ENCODE measurements at regions not wholly inside any gene's neighbourhood (a gene's known extent, or its start where the extent isn't known, plus 50 kb on each side); places are given as distances from the start of the nearest gene placed in this dataset.

DNA sequence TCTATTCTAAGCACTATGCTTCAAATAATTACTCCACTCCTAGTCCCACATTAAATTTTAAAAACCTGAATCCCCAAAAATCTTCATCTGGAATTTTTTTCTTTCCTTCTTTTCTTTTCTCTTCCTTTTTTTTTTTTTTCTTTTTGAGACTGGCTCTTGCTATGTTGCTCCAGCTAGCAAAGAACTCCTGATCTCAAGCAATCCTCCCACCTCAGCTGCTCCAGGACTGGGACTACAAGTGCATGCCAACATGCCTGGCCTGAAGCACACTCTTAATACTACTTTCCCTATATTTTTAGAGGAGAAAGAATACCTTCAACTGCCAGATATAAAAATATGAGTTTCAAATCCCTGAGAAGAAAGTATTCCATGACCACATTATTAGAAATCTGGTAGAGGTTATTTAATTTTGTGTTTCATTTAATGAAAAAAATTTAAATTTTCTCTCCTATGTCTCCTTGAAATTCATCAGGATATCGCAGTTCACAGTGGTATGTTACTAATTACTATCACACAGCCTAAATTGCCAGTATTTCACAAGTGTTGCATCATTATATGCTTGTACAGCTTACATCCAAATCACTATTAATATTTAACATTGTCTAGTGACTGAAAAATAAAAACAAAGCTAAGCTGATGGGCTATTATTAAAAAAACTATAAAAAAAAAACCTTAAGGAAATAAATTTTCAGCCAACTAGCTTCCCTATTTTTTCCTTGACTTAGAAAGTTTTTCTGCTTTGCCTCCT lies 227.8 kb downstream of the NAF1 start:
- POLR2A ChIA-PET (ENCODE audit: unreplicated experiment): no interaction called here
- no peaks in the 10 kb centered on the region for H3K27me3 ChIP-seq (ENCODE audit: low read length)
- no TSS peak for BruUV-seq (replicated peaks)

GRCh38 chr4:162935214-162935613 lies 231.5 kb downstream of the NAF1 start:
- CTCF ChIA-PET: no interaction called here
- no TSS peak for BruUV-seq (replicated peaks)

More for the DNA sequence above, 227.8 kb downstream of the NAF1 start:
- no peak overlapping the region for H3K9ac ChIP-seq (ENCODE audit: low read length)
- no peak overlapping the region for H3K27ac ChIP-seq (ENCODE audit: low read length)
- H4K20me1 ChIP-seq (ENCODE audit: low read length): no peaks in the 10 kb centered on the region
- H3K9me2 ChIP-seq (replicated peaks; ENCODE audit: low read length): no peaks in the 10 kb centered on the region
- no peak for ATAC-seq
- H3K4me1 ChIP-seq (ENCODE audit: insufficient read depth, low read length): no peaks in the 10 kb centered on the region
- no peaks in the 10 kb centered on the region for H3K79me2 ChIP-seq (ENCODE audit: low read length)
- H3K36me3 ChIP-seq (ENCODE audit: low read depth, low read length): no peaks in the 10 kb centered on the region
- H3K9me3 ChIP-seq (ENCODE audit: low read length): no peaks in the 10 kb centered on the region
- no peak overlapping the region for H2AFZ ChIP-seq (ENCODE audit: low read length)
- no peaks in the 10 kb centered on the region for H3F3A ChIP-seq (ENCODE audit: low read length, unreplicated experiment)
- intact Hi-C loops (cut with micrococcal nuclease): loop anchor here (10.0 kb wide), 1 partner anchor 164 kb away; no protein-coding TSS in a partner anchor
- H3K4me2 ChIP-seq (ENCODE audit: low read length): no peak overlapping the region
- CTCF ChIA-PET: no interaction called here
- H3K4me3 ChIP-seq (ENCODE audit: low read length): no peak overlapping the region
- no peak for DNase-seq
- no peak for TF ChIP-seq EZH2phosphoT487 (IDR thresholded peaks at IDR 0.05; ENCODE audit: borderline replicate concordance, low read length)
- no peak for TF ChIP-seq EZH2 (IDR thresholded peaks at IDR 0.05; ENCODE audit: low read length, unreplicated experiment)
- TF ChIP-seq, protein P1, sequence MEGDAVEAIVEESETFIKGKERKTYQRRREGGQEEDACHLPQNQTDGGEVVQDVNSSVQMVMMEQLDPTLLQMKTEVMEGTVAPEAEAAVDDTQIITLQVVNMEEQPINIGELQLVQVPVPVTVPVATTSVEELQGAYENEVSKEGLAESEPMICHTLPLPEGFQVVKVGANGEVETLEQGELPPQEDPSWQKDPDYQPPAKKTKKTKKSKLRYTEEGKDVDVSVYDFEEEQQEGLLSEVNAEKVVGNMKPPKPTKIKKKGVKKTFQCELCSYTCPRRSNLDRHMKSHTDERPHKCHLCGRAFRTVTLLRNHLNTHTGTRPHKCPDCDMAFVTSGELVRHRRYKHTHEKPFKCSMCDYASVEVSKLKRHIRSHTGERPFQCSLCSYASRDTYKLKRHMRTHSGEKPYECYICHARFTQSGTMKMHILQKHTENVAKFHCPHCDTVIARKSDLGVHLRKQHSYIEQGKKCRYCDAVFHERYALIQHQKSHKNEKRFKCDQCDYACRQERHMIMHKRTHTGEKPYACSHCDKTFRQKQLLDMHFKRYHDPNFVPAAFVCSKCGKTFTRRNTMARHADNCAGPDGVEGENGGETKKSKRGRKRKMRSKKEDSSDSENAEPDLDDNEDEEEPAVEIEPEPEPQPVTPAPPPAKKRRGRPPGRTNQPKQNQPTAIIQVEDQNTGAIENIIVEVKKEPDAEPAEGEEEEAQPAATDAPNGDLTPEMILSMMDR (conservative IDR thresholded peaks at IDR 0.05; ENCODE audit: low read depth, low read length): no peak

More at GRCh38 chr4:162935214-162935613, 231.5 kb downstream of the NAF1 start:
- Histone ChIP-seq H3K27me3 (ENCODE audit: low read length) (no peaks in the 10 kb centered on the region), H3K4me1 (ENCODE audit: insufficient read depth, low read length) (no peaks in the 10 kb centered on the region), H3K4me2 (ENCODE audit: low read length) (no peak overlapping the region), H3K36me3 (ENCODE audit: low read depth, low read length) (no peaks in the 10 kb centered on the region), H2AFZ (ENCODE audit: low read length) (no peak overlapping the region), H3F3A (ENCODE audit: low read length, unreplicated experiment) (no peaks in the 10 kb centered on the region), H3K9ac (ENCODE audit: low read length) (no peak overlapping the region), H3K79me2 (ENCODE audit: low read length) (no peaks in the 10 kb centered on the region), H4K20me1 (ENCODE audit: low read length) (no peaks in the 10 kb centered on the region), H3K4me3 (ENCODE audit: low read length) (no peak overlapping the region), H3K9me2 (replicated peaks; ENCODE audit: low read length) (no peaks in the 10 kb centered on the region), H3K9me3 (ENCODE audit: low read length) (no peaks in the 10 kb centered on the region), H3K27ac (ENCODE audit: low read length) (no peak overlapping the region)
- TF ChIP-seq EZH2 (IDR thresholded peaks at IDR 0.05; ENCODE audit: low read length, unreplicated experiment) (no peak), EZH2phosphoT487 (IDR thresholded peaks at IDR 0.05; ENCODE audit: borderline replicate concordance, low read length) (no peak)
- TF ChIP-seq, protein P1 (conservative IDR thresholded peaks at IDR 0.05; ENCODE audit: low read depth, low read length): no peak
- POLR2A ChIA-PET (ENCODE audit: unreplicated experiment): no interaction called here
- ATAC-seq: no peak
- intact Hi-C loops (cut with micrococcal nuclease): loop anchor here (10.0 kb wide), 1 partner anchor 160 kb away; no protein-coding TSS in a partner anchor
- DNase-seq: no peak

Data from PC-3 (cell line).